CD4-positive, alpha-beta T cell treated with Interleukin-21 for 1 hour (primary cell): ENCODE measurements at regions not wholly inside any gene's neighbourhood (a gene's known extent, or its start where the extent isn't known, plus 50 kb on each side); places are given as distances from the start of the nearest gene placed in this dataset.
"Not testable (repeated sequence)": the region's sequence is repeated elsewhere in the genome, so short reads cannot be mapped to it uniquely, and the experiment has no call there.

Source experiments
- DNase-seq: peaks from one replicate; pipeline ENCODE4 v3.0.0-alpha.2; 2020

- no peak for DNase-seq
Observed at GRCh38 chr1:230555814-230556213, 86.5 kb upstream of the COG2 start.

- no peak for DNase-seq
Observed at GRCh38 chr1:230552880-230553279, 89.4 kb upstream of the COG2 start.

GRCh38 chr1:230550945-230551344, 91.3 kb upstream of the COG2 start:
- not testable (repeated sequence) for DNase-seq

GRCh38 chr1:230550428-230550827, 91.9 kb upstream of the COG2 start:
- DNase-seq: no peak

GRCh38 chr1:230549625-230550024, 92.7 kb upstream of the COG2 start:
- DNase-seq: no peak

- no peak for DNase-seq
Observed at GRCh38 chr1:230548997-230549396, 93.3 kb upstream of the COG2 start.

GRCh38 chr1:230548357-230548756, 93.9 kb upstream of the COG2 start:
- no peak for DNase-seq

- DNase-seq: no peak
Observed at GRCh38 chr1:230545181-230545580, 97.1 kb upstream of the COG2 start.

- DNase-seq: no peak
Observed at GRCh38 chr1:230544758-230545157, 97.5 kb upstream of the COG2 start.

- no peak for DNase-seq
Observed at GRCh38 chr1:230543085-230543484, 99.2 kb upstream of the COG2 start.

- no peak for DNase-seq
Observed at GRCh38 chr1:230542681-230543080, 99.6 kb upstream of the COG2 start.

GRCh38 chr1:230542054-230542453, 100.2 kb upstream of the COG2 start:
- no peak for DNase-seq

- no peak for DNase-seq
Observed at GRCh38 chr1:230541306-230541705, 101.0 kb upstream of the COG2 start.

- DNase-seq: no peak
Observed at GRCh38 chr1:230540421-230541155, 101.7 kb upstream of the COG2 start.

GRCh38 chr1:230537456-230537855, 104.8 kb upstream of the COG2 start:
- no peak for DNase-seq

GRCh38 chr1:230536641-230537155, 105.6 kb upstream of the COG2 start:
- no peak for DNase-seq

- DNase-seq: no peak
Observed at GRCh38 chr1:230534224-230534623, 108.1 kb upstream of the COG2 start.

- DNase-seq: no peak
Observed at GRCh38 chr1:230531103-230531502, 105.0 kb upstream of the PGBD5 start.

- DNase-seq: no peak
Observed at GRCh38 chr1:230519246-230519645, 93.1 kb upstream of the PGBD5 start.

GRCh38 chr1:230518511-230518910, 92.4 kb upstream of the PGBD5 start:
- no peak for DNase-seq

GRCh38 chr1:230517786-230518185, 91.7 kb upstream of the PGBD5 start:
- no peak for DNase-seq

GRCh38 chr1:230517326-230517725, 91.2 kb upstream of the PGBD5 start:
- no peak for DNase-seq

GRCh38 chr1:230516889-230517288, 90.8 kb upstream of the PGBD5 start:
- DNase-seq: no peak

GRCh38 chr1:230515451-230516145, 89.5 kb upstream of the PGBD5 start:
- no peak for DNase-seq
